Thyroid gland (tissue), 4 donors: ENCODE measurements at regions not wholly inside any gene's neighbourhood (a gene's known extent, or its start where the extent isn't known, plus 50 kb on each side); places are given as distances from the start of the nearest gene placed in this dataset.

Experiments used
- CTCF ChIP-seq, 6 experiments: fragments of 200-600 bp in 3 of 6; fragments of 450-650 bp in 3 of 6; sonication (generic) in 3 of 6; IDR thresholded peaks; one replicate each; pipeline ENCODE4 v1.5.1; 2016 to 2019; ENCODE audit warnings: antibody characterized with exemption in 6 of 6, mild to moderate bottlenecking in 2 of 6, inconsistent platforms in 1 of 6, moderate library complexity in 1 of 6
- POLR2A ChIP-seq, 2 donors: fragments of 450-650 bp; IDR thresholded peaks; one replicate each; pipeline ENCODE4 v1.6.1; 2017; ENCODE audit warnings: antibody characterized with exemption in 2 of 2, mild to moderate bottlenecking in 2 of 2, moderate library complexity in 1 of 2

GRCh38 chr1:73009311-73009710 lies 727.0 kb upstream of the NEGR1 start:
- TF ChIP-seq POLR2A (IDR thresholded peaks at IDR 0.05) (no peak), CTCF (IDR thresholded peaks at IDR 0.05) (no peak)
